H1 (cell line): ENCODE measurements at regions not wholly inside any gene's neighbourhood (a gene's known extent, or its start where the extent isn't known, plus 50 kb on each side); places are given as distances from the start of the nearest gene placed in this dataset.

Experiments used
- ATF3 ChIP-seq: IDR thresholded peaks from 2 replicates; pipeline ENCODE4 v1.6.1; 2011; ENCODE audit warnings: low read depth, mild to moderate bottlenecking, low read length; ENCODE audit not compliant: insufficient read depth
- CHD2 ChIP-seq: IDR thresholded peaks from 2 replicates; pipeline ENCODE4 v1.6.1; 2012; ENCODE audit warnings: low read length, improper control_type of control experiment
- CHD7 ChIP-seq: fragments of 300-600 bp; sonication (generic); IDR thresholded peaks from 2 replicates; pipeline ENCODE4 v1.7.1; 2012; ENCODE audit warnings: low read length, moderate library complexity, mild to moderate bottlenecking, inconsistent platforms; ENCODE audit not compliant: insufficient replicate concordance
- EZH2 ChIP-seq: fragments of 200-600 bp; sonication (generic); IDR thresholded peaks from 2 replicates; pipeline ENCODE4 v1.7.1; 2012; ENCODE audit warnings: low read depth, mild to moderate bottlenecking, moderate library complexity, low read length, inconsistent platforms; ENCODE audit not compliant: severe bottlenecking
- FOSL1 ChIP-seq: IDR thresholded peaks from 2 replicates; pipeline ENCODE4 v1.6.1; 2011; ENCODE audit warnings: mild to moderate bottlenecking, low read depth, low read length, moderate library complexity; ENCODE audit not compliant: insufficient read depth
- HDAC6 ChIP-seq: IDR thresholded peaks from one replicate; pipeline ENCODE4 v1.7.1; 2012; ENCODE audit warnings: low read depth, mild to moderate bottlenecking, inconsistent platforms, low read length, moderate library complexity
- KDM1A ChIP-seq: fragments of 200-600, 300-600 bp; sonication (generic); IDR thresholded peaks from 2 replicates; pipeline ENCODE4 v1.7.1; 2016; ENCODE audit warnings: mild to moderate bottlenecking, low read length, borderline replicate concordance
- MAFK ChIP-seq: IDR thresholded peaks from 2 replicates; pipeline ENCODE4 v1.6.1; 2012; ENCODE audit warnings: low read depth, mild to moderate bottlenecking, improper control_type of control experiment, low read length
- NANOG ChIP-seq: IDR thresholded peaks from 2 replicates; pipeline ENCODE4 v1.6.1; 2011; ENCODE audit warnings: low read length, low read depth, mild to moderate bottlenecking, inconsistent platforms; ENCODE audit not compliant: insufficient read depth, poor library complexity, severe bottlenecking
- SP2 ChIP-seq: IDR thresholded peaks from 2 replicates; pipeline ENCODE4 v1.6.1; 2012; ENCODE audit warnings: mild to moderate bottlenecking, low read length, inconsistent platforms

GRCh38 chr1:90508376-90509167 is 208.5 kb downstream of the BARHL2 start (continued):
- no peak for TF ChIP-seq CHD7
- TF ChIP-seq KDM1A = no peak
- TF ChIP-seq ATF3 = no peak
- TF ChIP-seq HDAC6 = no peak
- no peak for TF ChIP-seq SP2
- TF ChIP-seq FOSL1 = no peak
- no peak for TF ChIP-seq EZH2
- TF ChIP-seq NANOG = no peak
- no peak for TF ChIP-seq CHD2
- no peak for TF ChIP-seq MAFK
- TF ChIP-seq, all 59 proteins: peak for 0
